Tibial nerve (tissue), 4 donors: ENCODE measurements at regions not wholly inside any gene's neighbourhood (a gene's known extent, or its start where the extent isn't known, plus 50 kb on each side); places are given as distances from the start of the nearest gene placed in this dataset.

Experiments
- DNase-seq, 2 donors: peaks; one replicate each; pipeline ENCODE4 v3.0.0-alpha.2; 2019; ENCODE audit warnings: low spot score in 2 of 2
- H3K27ac ChIP-seq, 4 donors: fragments of 200-600 bp; sonication (generic) in 3 of 4; one replicate each; pipeline ENCODE4 v1.5.1; 2017 to 2019; ENCODE audit warnings: mild to moderate bottlenecking in 1 of 4
- H3K27me3 ChIP-seq, 2 donors: fragments of 200-600 bp; sonication (generic) in 1 of 2; one replicate each; pipeline versions ENCODE4 v1.5.1 to v1.6.0; 2017 to 2019
- H3K36me3 ChIP-seq, 3 donors: fragments of 200-600 bp; sonication (generic); one replicate each; pipeline ENCODE4 v1.5.1; 2018 to 2019
- H3K4me1 ChIP-seq, 4 donors: fragments of 200-600 bp; sonication (generic) in 3 of 4; one replicate each; pipeline ENCODE4 v1.5.1; 2017 to 2019
- H3K4me3 ChIP-seq, 4 donors: fragments of 200-600 bp; sonication (generic) in 3 of 4; one replicate each; pipeline ENCODE4 v1.5.1; 2017 to 2019; ENCODE audit warnings: mild to moderate bottlenecking in 1 of 4, moderate library complexity in 1 of 4
- H3K9me3 ChIP-seq, 4 donors: fragments of 200-600 bp; sonication (generic) in 3 of 4; one replicate each; pipeline ENCODE4 v1.5.1; 2017 to 2019
- CTCF ChIP-seq, 5 experiments: fragments of 200-600 bp in 3 of 5; fragments of 450-650 bp in 2 of 5; sonication (generic) in 3 of 5; IDR thresholded peaks; one replicate each; pipeline ENCODE4 v1.5.1; 2016 to 2019; ENCODE audit warnings: antibody characterized with exemption in 5 of 5, mild to moderate bottlenecking in 3 of 5, moderate library complexity in 2 of 5
- EP300 ChIP-seq, 2 donors: sonication (generic); formaldehyde crosslinking; IDR thresholded peaks; one replicate each; pipeline ENCODE4 v1.6.1; 2017; ENCODE audit warnings: antibody characterized with exemption in 2 of 2, mild to moderate bottlenecking in 1 of 2
- POLR2A ChIP-seq, 2 donors: fragments of 450-650 bp; IDR thresholded peaks; one replicate each; pipeline ENCODE4 v1.6.1; 2017; ENCODE audit warnings: antibody characterized with exemption in 2 of 2, mild to moderate bottlenecking in 2 of 2, moderate library complexity in 2 of 2
- WGBS, 2 donors: methylation state at CpG; one replicate each; pipeline ENCODE4 v1.1.5; 2018; 5-methylcytosine and 5-hydroxymethylcytosine counted together

GRCh38 chr2:217612920-217613319 is 389.9 kb downstream of the TNS1 start:
- Histone ChIP-seq H3K9me3 (no peaks in the 10 kb centered on the region), H3K27me3 (no peaks in the 10 kb centered on the region), H3K4me3 (no peak overlapping the region), H3K4me1 (peaks cover 0 to 8% (median 0%) of the 10 kb centered on the region in 4 donors), H3K36me3 (no peaks in the 10 kb centered on the region), H3K27ac (no peak overlapping the region)
- TF ChIP-seq POLR2A (IDR thresholded peaks at IDR 0.05): no peak
- no peak for TF ChIP-seq EP300 (IDR thresholded peaks at IDR 0.05)
- TF ChIP-seq CTCF (IDR thresholded peaks at IDR 0.05): no peak
- no peak for DNase-seq
- WGBS, 2 donors: 97 to 98% methylated on average over 9 of the region's 9 CpGs

GRCh38 chr2:217612211-217612610 is 390.6 kb downstream of the TNS1 start:
- H3K4me1 ChIP-seq: peaks cover 0 to 11% (median 0%) of the 10 kb centered on the region in 4 donors
- H3K36me3 ChIP-seq: no peaks in the 10 kb centered on the region
- no peak for TF ChIP-seq EP300 (IDR thresholded peaks at IDR 0.05)
- TF ChIP-seq POLR2A (IDR thresholded peaks at IDR 0.05): no peak
- no peak for TF ChIP-seq CTCF (IDR thresholded peaks at IDR 0.05)
- 71 to 84% methylated on average over 3 of the region's 3 CpGs for WGBS, 2 donors
- no peak for DNase-seq
- H3K27ac ChIP-seq: no peak overlapping the region
- no peaks in the 10 kb centered on the region for H3K27me3 ChIP-seq
- no peak overlapping the region for H3K4me3 ChIP-seq
- H3K9me3 ChIP-seq: no peaks in the 10 kb centered on the region

GRCh38 chr2:217611626-217612127 is 391.1 kb downstream of the TNS1 start:
- DNase-seq: no peak
- H3K4me3 ChIP-seq: no peak overlapping the region
- no peak overlapping the region for H3K27ac ChIP-seq
- no peaks in the 10 kb centered on the region for H3K36me3 ChIP-seq
- H3K27me3 ChIP-seq: no peaks in the 10 kb centered on the region
- H3K9me3 ChIP-seq: no peaks in the 10 kb centered on the region
- 90 to 93% methylated on average over 5 of the region's 5 CpGs for whole genome bisulfite sequencing, 2 donors
- H3K4me1 ChIP-seq: peaks cover 0 to 11% (median 0%) of the 10 kb centered on the region in 4 donors
- TF ChIP-seq POLR2A (IDR thresholded peaks at IDR 0.05): no peak
- no peak for TF ChIP-seq EP300 (IDR thresholded peaks at IDR 0.05)
- TF ChIP-seq CTCF (IDR thresholded peaks at IDR 0.05): no peak

- peaks cover 0 to 11% (median 0%) of the 10 kb centered on the region in 4 donors for H3K4me1 ChIP-seq
- H3K27me3 ChIP-seq: no peaks in the 10 kb centered on the region
- no peak for DNase-seq
- WGBS, 2 donors: 95 to 97% methylated on average over 4 of the region's 4 CpGs
- no peak overlapping the region for H3K4me3 ChIP-seq
- no peaks in the 10 kb centered on the region for H3K9me3 ChIP-seq
- no peaks in the 10 kb centered on the region for H3K36me3 ChIP-seq
- no peak overlapping the region for H3K27ac ChIP-seq
- TF ChIP-seq CTCF (IDR thresholded peaks at IDR 0.05) (no peak), POLR2A (IDR thresholded peaks at IDR 0.05) (no peak), EP300 (IDR thresholded peaks at IDR 0.05) (no peak)
Observed at GRCh38 chr2:217611056-217611455, 391.7 kb downstream of the TNS1 start.

GRCh38 chr2:217610401-217610814 is 392.4 kb downstream of the TNS1 start:
- Histone ChIP-seq H3K36me3 (no peaks in the 10 kb centered on the region), H3K9me3 (no peaks in the 10 kb centered on the region), H3K4me1 (peaks cover 0 to 11% (median 0%) of the 10 kb centered on the region in 4 donors), H3K4me3 (no peak overlapping the region), H3K27ac (no peak overlapping the region), H3K27me3 (no peaks in the 10 kb centered on the region)
- TF ChIP-seq EP300 (IDR thresholded peaks at IDR 0.05) (no peak), CTCF (IDR thresholded peaks at IDR 0.05) (no peak), POLR2A (IDR thresholded peaks at IDR 0.05) (no peak)
- DNase-seq: no peak
- 69 to 72% methylated on average over 6 of the region's 6 CpGs for WGBS, 2 donors
